Activated naive CD4-positive, alpha-beta T cell treated with anti-CD3 and anti-CD28 coated beads, Interleukin-2, amount 50 U/mL, for 72 hours (primary cell): ENCODE measurements at regions not wholly inside any gene's neighbourhood (a gene's known extent, or its start where the extent isn't known, plus 50 kb on each side); places are given as distances from the start of the nearest gene placed in this dataset.

Source experiments
- ATAC-seq, 2 donors: fragments of 150-1000 bp; cut with Tn5 transposase; 2 replicates each; pipeline ENCODE4 v1.10.0; 2021; ENCODE audit warnings: mild to moderate bottlenecking in 2 of 2, moderate library complexity in 2 of 2
- DNase-seq, 2 donors: peaks; one replicate each; pipeline ENCODE4 v3.0.0; 2021 to 2022; ENCODE audit warnings: low spot score in 2 of 2
- H3K27ac Mint-ChIP-seq, 2 donors: one replicate each; pipeline ENCODE4 v1.8.0; 2022; ENCODE audit warnings: mild to moderate bottlenecking in 2 of 2, mixed read lengths in 2 of 2
- H3K36me3 Mint-ChIP-seq, 2 donors: one replicate each; pipeline ENCODE4 v1.8.0; 2022; ENCODE audit warnings: mixed read lengths in 2 of 2
- H3K9me3 Mint-ChIP-seq, 2 donors: one replicate each; pipeline ENCODE4 v1.8.0; 2022; ENCODE audit warnings: mixed read lengths in 2 of 2

DNA sequence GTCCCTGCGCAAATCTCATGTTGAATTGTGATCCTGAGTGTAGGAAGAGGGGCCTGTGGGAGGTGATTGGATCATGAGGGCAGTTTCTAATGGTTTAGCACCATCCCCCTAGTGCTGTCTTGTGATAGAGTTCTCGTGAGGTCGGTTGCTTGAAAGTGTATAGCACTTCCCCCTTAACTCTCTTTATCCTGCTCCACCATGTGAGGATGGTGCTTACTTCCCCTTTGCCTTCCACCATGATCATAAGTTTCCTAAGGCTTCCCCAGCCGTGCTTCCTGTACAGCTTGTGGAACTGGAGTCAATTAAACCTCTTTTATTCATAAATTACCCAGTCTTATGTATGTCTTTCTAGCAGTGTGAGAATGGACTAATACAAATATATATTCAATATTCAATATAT, 303.7 kb upstream of the SEL1L start:
- DNase-seq (no peak), ATAC-seq (no peak)
- H3K9me3 Mint-ChIP-seq = peaks cover 13 to 20% of the 10 kb centered on the region in 2 donors
- H3K36me3 Mint-ChIP-seq = peaks cover 0 to 9% of the 10 kb centered on the region in 2 donors
- no peak overlapping the region for H3K27ac Mint-ChIP-seq

DNA sequence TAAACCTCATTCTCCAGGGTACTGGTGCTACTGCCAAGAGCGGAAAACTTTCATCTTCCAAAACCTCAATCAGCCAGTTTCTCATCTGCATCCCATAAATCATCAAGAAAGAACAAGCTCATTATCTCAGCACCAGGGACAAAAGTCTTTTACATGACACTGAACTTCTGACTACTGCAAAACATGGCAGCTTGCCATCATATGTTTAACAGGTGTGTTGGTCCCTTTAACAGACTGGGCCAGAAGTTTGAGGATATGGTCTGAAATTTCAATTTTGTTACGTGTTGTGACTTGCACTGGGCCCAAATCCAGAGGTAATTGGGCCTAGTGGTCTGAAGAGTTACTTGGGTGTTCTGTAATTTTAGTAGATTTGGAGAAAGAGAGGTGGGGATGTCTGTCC, 305.4 kb upstream of the SEL1L start:
- Mint-ChIP-seq H3K36me3 (peaks cover 0 to 12% of the 10 kb centered on the region in 2 donors), H3K27ac (no peak overlapping the region)

DNA sequence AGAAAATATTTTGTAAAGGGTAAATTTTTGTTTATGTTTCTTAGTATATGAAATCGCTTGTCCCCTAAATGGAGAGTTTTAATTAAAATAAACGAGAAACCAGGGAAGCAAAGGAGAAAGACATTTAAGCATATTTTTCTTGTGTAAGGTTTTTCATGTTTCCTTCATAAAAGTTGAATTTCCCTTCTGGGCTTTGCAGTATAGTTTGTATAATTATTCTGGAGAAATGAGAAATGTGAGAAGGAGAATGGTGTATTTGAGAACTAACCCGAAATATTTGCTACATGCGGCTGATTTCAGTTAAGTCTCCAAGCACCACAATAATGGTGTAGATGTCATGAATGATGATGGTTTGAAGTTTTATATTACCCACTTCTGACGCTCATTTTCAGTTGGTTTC, 307.7 kb upstream of the SEL1L start:
- Mint-ChIP-seq H3K9me3 (peaks cover 20 to 28% of the 10 kb centered on the region in 2 donors), H3K27ac (no peak overlapping the region), H3K36me3 (peaks cover 0 to 13% of the 10 kb centered on the region in 2 donors)
- ATAC-seq (no peak), DNase-seq (no peak)

More for the DNA sequence above, 305.4 kb upstream of the SEL1L start:
- ATAC-seq (no peak), DNase-seq (no peak)
- H3K9me3 Mint-ChIP-seq = peaks cover 18 to 24% of the 10 kb centered on the region in 2 donors

DNA sequence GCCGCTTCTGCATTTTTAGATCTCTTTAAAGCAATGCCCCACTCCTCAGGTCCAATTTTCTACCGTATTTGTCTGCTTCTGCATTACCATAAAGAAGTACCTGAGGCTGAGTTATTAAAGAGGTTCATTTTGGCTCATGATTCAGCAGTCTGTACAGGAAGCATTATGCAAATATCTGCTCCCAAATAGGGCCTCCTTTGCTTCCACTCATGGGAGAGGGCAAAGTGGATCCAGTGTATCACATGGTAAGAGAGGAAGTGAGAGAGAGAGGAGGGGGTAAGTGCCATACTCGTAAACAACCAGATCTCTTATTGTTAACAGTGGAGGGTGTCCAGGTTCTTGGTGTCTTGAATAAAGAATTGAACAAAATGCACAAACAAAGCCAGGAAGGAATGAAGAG, 316.1 kb upstream of the SEL1L start:
- no peak overlapping the region for H3K27ac Mint-ChIP-seq
- no peak for DNase-seq
- peaks cover 15 to 24% of the 10 kb centered on the region in 2 donors for H3K9me3 Mint-ChIP-seq
- peaks cover 5 to 11% of the 10 kb centered on the region in 2 donors for H3K36me3 Mint-ChIP-seq
- no peak for ATAC-seq

DNA sequence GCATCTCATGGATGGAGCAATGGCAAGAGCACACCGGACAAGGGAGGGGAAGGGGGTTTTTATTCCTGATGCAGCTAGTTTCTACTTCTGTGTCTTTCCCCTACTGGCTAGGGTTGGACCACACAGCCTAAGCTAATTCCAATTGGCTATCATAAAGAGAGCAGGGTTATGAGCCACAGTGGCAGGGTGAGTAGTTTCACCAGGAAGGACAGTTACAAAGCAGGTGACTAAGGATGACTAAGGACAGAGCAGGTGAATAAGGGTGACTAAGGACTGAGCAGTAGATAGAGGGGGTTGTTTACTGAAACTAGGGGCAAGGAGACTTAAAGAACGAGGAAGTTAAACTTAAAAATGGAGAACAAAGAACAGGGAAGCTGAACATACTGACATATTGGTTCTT, 321.4 kb upstream of the SEL1L start:
- H3K27ac Mint-ChIP-seq = no peak overlapping the region
- peaks cover 11 to 31% of the 10 kb centered on the region in 2 donors for H3K9me3 Mint-ChIP-seq
- H3K36me3 Mint-ChIP-seq = peaks cover 6 to 15% of the 10 kb centered on the region in 2 donors
- ATAC-seq = no peak
- DNase-seq = no peak

DNA sequence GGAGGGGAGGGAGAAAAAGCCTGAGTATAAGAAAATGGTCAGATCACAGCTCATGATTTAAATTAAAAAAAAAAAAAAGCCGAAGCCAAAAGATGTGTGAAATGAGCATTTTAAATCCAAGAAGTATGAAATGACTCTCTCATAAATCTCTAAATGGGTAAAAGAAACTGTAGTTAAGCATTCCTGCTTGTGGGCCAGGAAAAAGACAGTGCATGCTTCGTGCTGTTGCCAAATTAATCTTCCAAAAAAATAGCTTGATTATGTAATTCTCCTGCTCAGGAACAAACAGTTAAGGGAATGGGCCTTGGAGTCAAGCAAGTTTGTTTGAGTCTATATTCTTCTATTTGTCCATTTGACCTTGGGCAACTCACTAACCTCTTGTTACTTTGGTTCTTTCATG, 325.4 kb upstream of the SEL1L start:
- Mint-ChIP-seq H3K27ac (no peak overlapping the region), H3K36me3 (peaks cover 6 to 15% of the 10 kb centered on the region in 2 donors), H3K9me3 (peaks cover 11 to 27% of the 10 kb centered on the region in 2 donors)
- no peak for ATAC-seq
- DNase-seq = no peak

DNA sequence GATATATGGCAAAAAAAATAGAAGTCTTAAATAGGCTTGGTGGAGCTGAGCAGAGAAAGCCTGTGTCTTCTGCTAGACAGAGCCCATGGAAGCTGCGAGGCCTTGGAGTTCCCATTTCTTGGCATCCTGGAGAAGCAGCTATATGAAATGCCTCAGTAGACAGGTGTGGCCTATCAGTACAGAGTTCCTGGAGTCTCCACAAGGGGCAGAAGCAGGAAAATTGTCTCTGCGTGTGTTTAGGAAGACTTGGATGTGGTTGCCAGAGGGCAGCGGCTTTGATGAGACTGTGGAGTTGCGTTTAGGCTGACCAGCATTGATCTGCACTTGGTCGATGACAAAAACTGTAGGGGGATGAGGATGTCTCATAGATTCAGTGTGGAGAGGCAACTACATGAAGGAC, 334.5 kb upstream of the SEL1L start:
- DNase-seq (no peak), ATAC-seq (no peak)
- H3K27ac Mint-ChIP-seq = no peak overlapping the region
- H3K36me3 Mint-ChIP-seq = no peaks in the 10 kb centered on the region
- H3K9me3 Mint-ChIP-seq = peaks cover 11 to 13% of the 10 kb centered on the region in 2 donors

DNA sequence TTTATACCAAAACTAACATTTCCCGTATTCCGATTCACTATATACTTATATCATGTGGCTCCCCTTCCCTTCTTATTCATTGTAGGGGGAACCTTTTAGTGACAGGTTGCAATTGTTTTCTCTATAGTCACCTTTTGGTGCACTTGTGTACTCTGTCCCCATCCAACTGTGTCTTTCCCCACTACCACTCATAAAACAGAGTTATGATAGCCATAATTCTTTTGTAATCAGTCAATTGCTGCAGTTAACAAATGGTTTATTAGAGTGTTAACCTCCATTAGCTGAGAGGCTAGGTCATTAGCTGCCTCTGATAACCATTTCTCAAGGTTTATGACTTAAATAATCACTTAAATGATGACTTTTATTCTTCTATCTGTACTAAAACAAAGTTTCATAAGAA, 338.1 kb upstream of the SEL1L start:
- no peak overlapping the region for H3K27ac Mint-ChIP-seq
- peaks cover 13 to 19% of the 10 kb centered on the region in 2 donors for H3K9me3 Mint-ChIP-seq
- no peak for DNase-seq
- H3K36me3 Mint-ChIP-seq = peaks cover 0 to 15% of the 10 kb centered on the region in 2 donors
- no peak for ATAC-seq

DNA sequence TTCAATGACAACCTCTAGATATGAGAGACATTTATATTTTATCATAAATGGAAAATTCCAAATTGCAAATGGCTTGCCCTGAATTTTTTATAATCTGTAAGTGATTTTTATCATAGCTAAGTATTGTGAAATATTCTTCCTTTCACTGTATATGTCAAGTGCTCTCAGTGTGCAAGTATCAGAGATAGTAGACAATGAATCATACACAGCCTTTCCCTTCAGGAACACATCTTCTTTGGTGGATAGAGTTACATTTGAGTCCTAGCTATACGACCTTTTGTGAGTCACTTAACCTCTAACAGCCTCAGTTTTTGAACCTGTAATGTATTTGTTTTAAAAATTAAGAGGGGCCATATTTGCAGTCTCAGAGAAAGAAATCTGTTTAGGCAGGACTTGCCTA, 350.7 kb upstream of the SEL1L start:
- Mint-ChIP-seq H3K36me3 (no peaks in the 10 kb centered on the region), H3K9me3 (peaks cover 4 to 8% of the 10 kb centered on the region in 2 donors), H3K27ac (no peak overlapping the region)
- DNase-seq (no peak), ATAC-seq (no peak)

DNA sequence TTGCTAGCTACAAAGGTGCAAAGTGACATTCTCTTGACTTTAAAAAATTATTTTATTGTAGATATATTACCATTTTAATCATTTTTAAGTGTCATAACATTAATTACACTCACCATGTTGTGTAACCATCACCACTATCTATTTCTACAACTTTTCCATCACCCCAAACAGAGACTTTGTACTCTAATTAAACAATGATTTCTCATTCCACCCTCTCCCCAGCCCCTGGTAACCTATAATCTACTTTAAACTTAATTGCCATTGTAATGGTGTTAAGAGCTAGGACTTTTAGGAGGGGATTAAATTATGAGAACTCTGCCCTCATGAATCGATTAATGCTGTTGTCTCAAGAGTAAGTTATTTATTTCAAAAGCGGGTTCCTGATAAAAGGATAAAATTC, 352.9 kb upstream of the SEL1L start:
- DNase-seq (no peak), ATAC-seq (no peak)
- H3K36me3 Mint-ChIP-seq = no peaks in the 10 kb centered on the region
- no peak overlapping the region for H3K27ac Mint-ChIP-seq
- peaks cover 7 to 9% of the 10 kb centered on the region in 2 donors for H3K9me3 Mint-ChIP-seq

DNA sequence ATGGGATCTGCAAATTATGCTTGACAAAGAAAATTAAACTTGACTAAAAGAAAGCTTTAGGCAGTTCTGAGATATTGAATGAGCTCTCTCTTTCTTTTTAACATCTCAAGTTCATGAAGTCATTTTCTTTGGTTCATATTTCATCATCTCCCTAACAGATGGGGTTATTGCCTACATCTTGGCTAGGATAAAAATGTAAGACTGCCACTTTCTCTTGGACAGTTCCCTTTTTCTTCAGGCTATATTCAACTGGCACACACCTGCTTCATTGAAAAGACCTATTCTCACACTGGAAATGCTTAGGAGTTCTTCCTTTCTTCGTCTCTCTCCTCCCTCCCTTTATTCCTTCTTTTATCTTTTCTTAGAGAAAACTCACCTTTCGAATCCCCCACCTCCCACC, 355.9 kb upstream of the SEL1L start:
- Mint-ChIP-seq H3K27ac (no peak overlapping the region), H3K9me3 (peaks cover 5 to 7% of the 10 kb centered on the region in 2 donors), H3K36me3 (no peaks in the 10 kb centered on the region)
- ATAC-seq = no peak
- no peak for DNase-seq

DNA sequence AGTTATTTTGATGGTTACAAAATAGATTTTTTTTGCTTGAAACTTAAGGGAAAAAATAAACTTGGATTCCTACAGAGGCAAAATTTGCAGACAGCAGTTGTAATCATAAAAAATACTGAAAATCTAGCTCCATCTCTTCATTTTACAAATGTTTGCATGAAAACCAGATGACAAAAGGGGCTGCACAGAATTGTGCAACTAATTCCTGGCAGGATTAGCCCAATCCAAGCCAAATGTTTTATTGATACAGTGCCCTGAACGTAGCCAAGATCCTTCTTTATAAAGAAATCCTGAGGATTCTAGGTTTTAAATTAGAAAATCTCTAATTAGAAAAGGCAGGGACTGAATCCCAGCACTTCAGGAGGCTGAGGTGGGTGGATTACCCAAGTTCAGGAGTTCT, 356.4 kb upstream of the SEL1L start:
- Mint-ChIP-seq H3K9me3 (peaks cover 5 to 7% of the 10 kb centered on the region in 2 donors), H3K27ac (no peak overlapping the region), H3K36me3 (no peaks in the 10 kb centered on the region)
- DNase-seq = no peak
- no peak for ATAC-seq

DNA sequence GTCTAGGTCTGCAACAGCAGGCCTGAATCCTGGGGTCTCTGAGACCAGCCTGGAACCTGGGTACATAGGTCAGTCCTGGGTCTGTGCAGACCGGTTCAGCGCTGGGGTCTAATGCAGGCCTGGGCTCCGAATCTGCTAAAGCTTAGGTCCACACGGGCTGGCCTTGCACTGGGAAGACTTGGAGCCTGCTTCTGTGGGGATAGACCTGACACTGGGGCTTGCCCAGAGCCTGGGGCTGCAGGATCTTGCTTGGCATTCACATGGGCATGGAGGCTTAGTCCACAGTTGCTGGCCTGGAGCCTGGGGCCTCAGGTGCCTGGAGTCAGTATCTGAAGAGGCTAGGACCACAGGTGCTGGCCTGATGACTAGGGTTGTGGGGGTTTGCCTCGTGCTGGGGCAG, 369.8 kb upstream of the SEL1L start:
- Mint-ChIP-seq H3K36me3 (peaks cover 0 to 5% of the 10 kb centered on the region in 2 donors), H3K9me3 (peaks cover 8 to 18% of the 10 kb centered on the region in 2 donors), H3K27ac (no peak overlapping the region)
- ATAC-seq (no peak), DNase-seq (no peak)

DNA sequence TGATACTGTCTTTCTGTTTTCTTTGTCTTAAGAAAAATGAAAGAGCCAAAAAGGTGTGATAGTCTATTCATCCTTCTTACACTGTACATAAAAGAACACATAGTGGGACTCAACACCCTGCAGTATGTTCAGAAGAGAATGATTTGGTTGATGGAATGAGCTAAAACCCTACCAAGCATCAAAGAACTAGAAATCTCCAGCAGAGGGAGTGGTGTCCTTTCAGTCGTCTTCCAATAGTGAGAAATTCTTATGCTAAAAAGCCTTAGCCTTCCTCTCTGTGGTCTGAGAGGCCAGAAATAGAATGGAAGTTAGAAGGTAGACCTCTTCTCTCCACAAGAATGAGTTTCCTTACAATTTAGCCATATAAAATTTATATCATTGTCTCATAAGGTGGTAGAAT, 393.4 kb upstream of the SEL1L start:
- Mint-ChIP-seq H3K36me3 (no peaks in the 10 kb centered on the region), H3K27ac (no peak overlapping the region), H3K9me3 (no peaks in the 10 kb centered on the region)
- DNase-seq = no peak
- no peak for ATAC-seq

DNA sequence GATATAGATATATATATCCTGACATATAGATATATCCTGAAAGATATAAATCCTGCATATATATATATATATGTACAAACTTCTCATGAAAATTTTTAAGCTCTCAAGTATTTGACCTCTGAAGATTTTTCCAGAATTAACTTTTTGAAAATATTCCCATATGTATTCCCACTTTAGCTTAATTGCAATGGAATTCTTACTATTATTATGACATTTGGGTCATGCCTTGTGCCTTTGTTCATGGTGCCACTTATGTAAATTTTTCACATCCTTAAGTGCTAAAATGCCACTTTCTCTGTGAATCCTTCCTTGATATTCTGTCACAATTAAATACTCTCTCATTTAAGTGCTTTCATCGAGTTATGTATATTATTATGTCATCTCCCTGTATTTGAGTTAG, 398.2 kb upstream of the SEL1L start:
- DNase-seq = no peak
- peaks cover 0 to 5% of the 10 kb centered on the region in 2 donors for H3K9me3 Mint-ChIP-seq
- no peak for ATAC-seq
- no peaks in the 10 kb centered on the region for H3K36me3 Mint-ChIP-seq
- no peak overlapping the region for H3K27ac Mint-ChIP-seq

DNA sequence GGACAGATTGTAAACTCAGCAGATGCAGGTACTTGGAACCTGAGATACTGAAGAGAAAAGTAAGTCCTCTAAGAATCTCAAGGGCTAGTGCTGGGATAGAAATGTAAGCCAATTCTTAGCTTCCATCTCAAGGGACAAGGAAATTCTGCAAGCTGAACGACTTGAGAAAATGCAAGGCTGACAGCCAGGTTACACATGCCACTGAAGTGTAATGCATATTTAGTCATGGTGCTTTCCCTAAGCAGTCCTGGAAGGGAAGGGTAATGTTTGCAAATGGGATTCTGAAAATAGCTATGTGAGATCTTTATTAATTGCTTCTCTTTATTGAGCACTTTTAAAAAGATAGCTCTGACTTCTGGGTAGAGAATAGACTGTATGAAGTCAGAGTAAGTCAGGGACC, 402.7 kb upstream of the SEL1L start:
- DNase-seq (no peak), ATAC-seq (no peak)
- H3K9me3 Mint-ChIP-seq = peaks cover 10 to 11% of the 10 kb centered on the region in 2 donors
- H3K27ac Mint-ChIP-seq = no peak overlapping the region
- no peaks in the 10 kb centered on the region for H3K36me3 Mint-ChIP-seq

DNA sequence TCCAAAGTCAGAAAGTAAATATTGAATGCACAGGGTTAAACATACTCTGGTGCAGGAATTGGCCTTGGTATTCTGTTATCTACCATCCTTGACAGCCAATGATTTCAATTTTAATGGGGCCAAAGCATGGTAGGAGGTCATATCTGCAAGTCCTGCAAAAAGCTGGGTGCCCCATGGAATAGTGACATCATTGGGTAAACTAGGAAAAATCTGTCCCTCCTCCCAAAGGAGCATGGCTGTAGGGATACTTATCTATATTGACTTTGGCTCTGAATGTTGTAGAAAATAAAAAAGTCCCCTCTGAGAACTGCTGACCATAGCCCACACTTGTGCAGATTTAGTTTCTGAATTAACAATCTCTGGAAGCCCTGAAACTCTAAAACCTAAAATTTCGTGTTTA, 403.2 kb upstream of the SEL1L start:
- H3K27ac Mint-ChIP-seq = no peak overlapping the region
- H3K36me3 Mint-ChIP-seq = no peaks in the 10 kb centered on the region
- peaks cover 10 to 12% of the 10 kb centered on the region in 2 donors for H3K9me3 Mint-ChIP-seq
- DNase-seq = no peak
- ATAC-seq = no peak

DNA sequence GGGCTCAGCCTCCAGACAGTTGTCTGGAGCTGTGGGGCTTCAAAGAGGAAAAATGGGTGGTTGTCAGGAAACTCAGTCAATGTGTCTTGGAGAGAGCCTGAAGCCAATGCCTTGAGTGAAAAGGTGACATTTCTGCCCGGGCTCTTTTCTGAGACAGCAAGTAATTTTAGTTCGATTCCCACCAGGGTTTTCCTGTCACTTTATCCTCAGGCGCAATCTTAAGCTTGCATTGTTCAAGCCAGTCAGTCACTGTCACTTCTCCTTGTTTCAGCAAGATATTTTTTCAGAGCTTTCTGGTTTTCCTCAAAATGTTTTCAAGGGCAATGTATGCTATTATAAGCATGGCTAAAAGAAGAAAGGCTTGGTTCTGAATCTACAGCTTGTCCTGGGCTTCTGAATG, 404.7 kb upstream of the SEL1L start:
- ATAC-seq (no peak), DNase-seq (no peak)
- H3K36me3 Mint-ChIP-seq = no peaks in the 10 kb centered on the region
- no peak overlapping the region for H3K27ac Mint-ChIP-seq
- peaks cover 10 to 11% of the 10 kb centered on the region in 2 donors for H3K9me3 Mint-ChIP-seq

DNA sequence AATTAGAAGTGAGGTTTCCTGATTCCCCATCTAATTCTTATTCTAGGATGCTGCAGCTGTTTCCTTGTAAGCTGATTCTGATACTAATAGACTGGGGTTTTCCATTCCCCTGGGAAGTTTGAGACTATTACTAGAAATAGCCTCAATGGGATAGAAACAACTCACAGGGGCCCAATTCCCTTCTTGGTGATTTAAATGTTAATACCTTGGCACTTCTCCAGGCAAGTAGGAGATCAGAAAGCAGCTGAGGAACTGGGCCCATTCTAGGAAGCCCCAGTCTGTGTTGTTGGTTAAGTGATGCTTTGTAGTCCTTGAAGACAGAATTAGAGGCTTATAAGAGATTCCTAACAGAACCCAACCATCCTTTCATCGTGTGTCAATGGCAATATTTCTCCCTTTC, 407.0 kb upstream of the SEL1L start:
- DNase-seq (no peak), ATAC-seq (no peak)
- no peak overlapping the region for H3K27ac Mint-ChIP-seq

More for the DNA sequence above, 407.0 kb upstream of the SEL1L start:
- Mint-ChIP-seq H3K9me3 (peaks cover 10 to 16% of the 10 kb centered on the region in 2 donors), H3K36me3 (no peaks in the 10 kb centered on the region)
